ENCODE measurements at regions not wholly inside any gene's neighbourhood (a gene's known extent, or its start where the extent isn't known, plus 50 kb on each side); places are given as distances from the start of the nearest gene placed in this dataset.

- TF ChIP-seq CTCF (IDR thresholded peaks at IDR 0.05; ENCODE audit: unreplicated experiment), result no peak
- no peak overlapping the region for H3K4me3 Mint-ChIP-seq (ENCODE audit: low read depth, unreplicated experiment)
- CTCF ChIA-PET, result no interaction called here
- DNase-seq, result no peak
- no peaks in the 10 kb centered on the region for H3K36me3 Mint-ChIP-seq (ENCODE audit: insufficient read depth, unreplicated experiment)
- no peak overlapping the region for H3K27ac Mint-ChIP-seq (ENCODE audit: unreplicated experiment)
- BruUV-seq (replicated peaks), result no TSS peak
- H3K4me1 Mint-ChIP-seq (ENCODE audit: low read depth, unreplicated experiment), result peaks cover 9% of the 10 kb centered on the region
- no peaks in the 10 kb centered on the region for H3K27me3 Mint-ChIP-seq (ENCODE audit: unreplicated experiment)
- H3K9me3 Mint-ChIP-seq (ENCODE audit: low read depth, unreplicated experiment), result no peaks in the 10 kb centered on the region
- intact Hi-C loops (cut with micrococcal nuclease; ENCODE audit: unreplicated experiment), result no loop called here
Observed at GRCh38 chr1:81654657-81655056, 146.1 kb upstream of the ADGRL2 start.

GRCh38 chr1:81654147-81654546 lies 146.6 kb upstream of the ADGRL2 start:
- no peak overlapping the region for H3K27ac Mint-ChIP-seq (ENCODE audit: unreplicated experiment)
- no TSS peak for BruUV-seq (replicated peaks)
- H3K36me3 Mint-ChIP-seq (ENCODE audit: insufficient read depth, unreplicated experiment), result no peaks in the 10 kb centered on the region
- no peaks in the 10 kb centered on the region for H3K27me3 Mint-ChIP-seq (ENCODE audit: unreplicated experiment)
- no peaks in the 10 kb centered on the region for H3K9me3 Mint-ChIP-seq (ENCODE audit: low read depth, unreplicated experiment)
- no peak for TF ChIP-seq CTCF (IDR thresholded peaks at IDR 0.05; ENCODE audit: unreplicated experiment)
- H3K4me1 Mint-ChIP-seq (ENCODE audit: low read depth, unreplicated experiment), result peaks cover 9% of the 10 kb centered on the region
- DNase-seq, result no peak
- CTCF ChIA-PET, result no interaction called here
- H3K4me3 Mint-ChIP-seq (ENCODE audit: low read depth, unreplicated experiment), result no peak overlapping the region
- intact Hi-C loops (cut with micrococcal nuclease; ENCODE audit: unreplicated experiment), result no loop called here

- H3K9me3 Mint-ChIP-seq (ENCODE audit: low read depth, unreplicated experiment), result peaks cover 2% of the 10 kb centered on the region
- no peak overlapping the region for H3K27ac Mint-ChIP-seq (ENCODE audit: unreplicated experiment)
- no peaks in the 10 kb centered on the region for H3K36me3 Mint-ChIP-seq (ENCODE audit: insufficient read depth, unreplicated experiment)
- peaks cover 9% of the 10 kb centered on the region for H3K4me1 Mint-ChIP-seq (ENCODE audit: low read depth, unreplicated experiment)
- CTCF ChIA-PET, result no interaction called here
- no peaks in the 10 kb centered on the region for H3K27me3 Mint-ChIP-seq (ENCODE audit: unreplicated experiment)
- BruUV-seq (replicated peaks), result no TSS peak
- no peak overlapping the region for H3K4me3 Mint-ChIP-seq (ENCODE audit: low read depth, unreplicated experiment)
- intact Hi-C loops (cut with micrococcal nuclease; ENCODE audit: unreplicated experiment), result no loop called here
- no peak for DNase-seq
- TF ChIP-seq CTCF (IDR thresholded peaks at IDR 0.05; ENCODE audit: unreplicated experiment), result no peak
Observed at GRCh38 chr1:81650776-81651175, 150.0 kb upstream of the ADGRL2 start.

- intact Hi-C loops (cut with micrococcal nuclease; ENCODE audit: unreplicated experiment), result no loop called here
- H3K27ac Mint-ChIP-seq (ENCODE audit: unreplicated experiment), result no peak overlapping the region
- DNase-seq, result no peak
- peaks cover 4% of the 10 kb centered on the region for H3K9me3 Mint-ChIP-seq (ENCODE audit: low read depth, unreplicated experiment)
- H3K4me3 Mint-ChIP-seq (ENCODE audit: low read depth, unreplicated experiment), result no peak overlapping the region
- H3K4me1 Mint-ChIP-seq (ENCODE audit: low read depth, unreplicated experiment), result no peaks in the 10 kb centered on the region
- H3K36me3 Mint-ChIP-seq (ENCODE audit: insufficient read depth, unreplicated experiment), result no peaks in the 10 kb centered on the region
- CTCF ChIA-PET, result no interaction called here
- no peaks in the 10 kb centered on the region for H3K27me3 Mint-ChIP-seq (ENCODE audit: unreplicated experiment)
- BruUV-seq (replicated peaks), result no TSS peak
- TF ChIP-seq CTCF (IDR thresholded peaks at IDR 0.05; ENCODE audit: unreplicated experiment), result no peak
Observed at GRCh38 chr1:81635816-81636215, 164.9 kb upstream of the ADGRL2 start.

GRCh38 chr1:81634294-81634693 lies 166.4 kb upstream of the ADGRL2 start:
- Mint-ChIP-seq H3K4me1 (ENCODE audit: low read depth, unreplicated experiment) (no peaks in the 10 kb centered on the region), H3K4me3 (ENCODE audit: low read depth, unreplicated experiment) (no peak overlapping the region), H3K36me3 (ENCODE audit: insufficient read depth, unreplicated experiment) (no peaks in the 10 kb centered on the region), H3K9me3 (ENCODE audit: low read depth, unreplicated experiment) (peaks cover 4% of the 10 kb centered on the region), H3K27ac (ENCODE audit: unreplicated experiment) (no peak overlapping the region), H3K27me3 (ENCODE audit: unreplicated experiment) (no peaks in the 10 kb centered on the region)
- CTCF ChIA-PET, result interaction anchor here (0.6 kb wide), 2 partner anchors 267 to 1103 kb away, joined by 3 read pairs; no protein-coding TSS in a partner anchor
- no peak for TF ChIP-seq CTCF (IDR thresholded peaks at IDR 0.05; ENCODE audit: unreplicated experiment)
- intact Hi-C loops (cut with micrococcal nuclease; ENCODE audit: unreplicated experiment), result no loop called here
- no TSS peak for BruUV-seq (replicated peaks)
- no peak for DNase-seq
